Astrocyte (in vitro differentiated cells and primary cell): ENCODE measurements at regions not wholly inside any gene's neighbourhood (a gene's known extent, or its start where the extent isn't known, plus 50 kb on each side); places are given as distances from the start of the nearest gene placed in this dataset.

Experiments used
- CTCF ChIP-seq: IDR thresholded peaks from 2 replicates; pipeline ENCODE4 v1.5.1; 2011; ENCODE audit warnings: low read depth, mild to moderate bottlenecking, inconsistent platforms, low read length, moderate library complexity; ENCODE audit not compliant: insufficient read depth
- EZH2 ChIP-seq: IDR thresholded peaks from 2 replicates; pipeline ENCODE4 v1.6.1; 2012; ENCODE audit warnings: mild to moderate bottlenecking, low read length, inconsistent platforms; ENCODE audit not compliant: insufficient read depth

GRCh38 chrX:36573720-36574119 lies 434.4 kb upstream of the FAM47C start:
- TF ChIP-seq EZH2 (no peak), CTCF (no peak)
